ENCODE measurements at regions not wholly inside any gene's neighbourhood (a gene's known extent, or its start where the extent isn't known, plus 50 kb on each side); places are given as distances from the start of the nearest gene placed in this dataset.

DNA sequence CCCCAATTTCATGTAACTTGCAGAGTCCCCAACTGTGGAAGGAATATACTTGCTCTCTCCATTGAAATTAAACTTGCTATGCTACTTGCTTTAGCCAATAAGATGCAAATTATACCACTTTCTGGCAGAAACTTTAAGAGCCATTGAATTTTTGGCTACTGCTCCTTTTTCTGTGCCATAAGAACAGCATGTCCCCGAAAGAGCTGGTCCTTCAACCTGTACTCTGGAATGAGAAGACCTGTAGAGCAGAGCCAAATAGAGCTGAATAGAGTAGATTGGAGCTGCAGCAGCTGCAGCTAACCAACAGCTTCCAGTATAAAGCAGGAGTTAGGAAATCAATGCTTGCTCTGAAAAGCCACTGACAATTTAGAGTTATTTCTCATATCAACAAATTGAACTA, 472.3 kb upstream of the B3GALT2 start:
- no TSS peak for BruUV-seq (replicated peaks)
- WGBS (ENCODE audit: insufficient coverage, insufficient replicate concordance, low lambda C conversion rate, missing lambda C conversion rate) = 0% methylated on average over 1 of the region's 1 CpG
- Histone ChIP-seq H3K9ac (ENCODE audit: control insufficient read depth, insufficient read depth, low read length) (no peak overlapping the region), H3K4me2 (ENCODE audit: control insufficient read depth, insufficient read depth) (no peak overlapping the region), H3K27me3 (replicated peaks in 1 of 2; ENCODE audit: control insufficient read depth in 2 of 2, insufficient read depth in 2 of 2, low read length in 1 of 2) (no peaks in the 10 kb centered on the region), H2AFZ (ENCODE audit: control insufficient read depth, low read depth, low read length) (no peak overlapping the region), H4K20me1 (ENCODE audit: control insufficient read depth, insufficient read depth) (no peaks in the 10 kb centered on the region), H3K79me2 (ENCODE audit: control insufficient read depth, insufficient read depth, low read length) (no peaks in the 10 kb centered on the region), H3K27ac (ENCODE audit: control insufficient read depth, insufficient read depth) (no peak overlapping the region), H3K36me3 (ENCODE audit: control insufficient read depth in 2 of 2, insufficient read depth in 2 of 2, low read length in 1 of 2) (no peaks in the 10 kb centered on the region), H3K4me3 (no peak overlapping the region), H3K4me1 (ENCODE audit: control insufficient read depth, insufficient read depth, low read length) (no peaks in the 10 kb centered on the region), H3K9me3 (replicated peaks; ENCODE audit: control insufficient read depth, insufficient read depth, low read length) (no peaks in the 10 kb centered on the region)
- CTCF ChIA-PET = no interaction called here
- no peak for FAIRE-seq
- in situ Hi-C loops (cut with MboI) (no loop called here), intact Hi-C loops (cut with micrococcal nuclease; ENCODE audit: unreplicated experiment) (no loop called here)
- no peak for ATAC-seq
- SMC1A ChIA-PET (ENCODE audit: uncharacterized antibody, unreplicated experiment) = no interaction called here
- RAD21 ChIA-PET (ENCODE audit: unreplicated experiment) = no interaction called here
- POLR2A ChIA-PET = no interaction called here
- no peak for DNase-seq (ENCODE audit: low read depth, low spot score)
- TF ChIP-seq CREM (IDR thresholded peaks at IDR 0.05; ENCODE audit: low read depth) (no peak), TCF12 (IDR thresholded peaks at IDR 0.05; ENCODE audit: low read depth, low read length) (no peak), SUZ12 (IDR thresholded peaks at IDR 0.05; ENCODE audit: unreplicated experiment) (no peak), RAD21 (IDR thresholded peaks at IDR 0.05; ENCODE audit: insufficient read depth, low read depth, low read length) (no peak), KDM1A (IDR thresholded peaks at IDR 0.05; ENCODE audit: borderline replicate concordance) (no peak), MYC (IDR thresholded peaks at IDR 0.05; ENCODE audit: insufficient read depth, insufficient read length, insufficient replicate concordance, low read length, severe bottlenecking) (no peak), CBFB (IDR thresholded peaks at IDR 0.05; ENCODE audit: low read depth) (no peak), SIN3A (IDR thresholded peaks at IDR 0.05; ENCODE audit: low read depth, low read length) (no peak), ZNF207 (IDR thresholded peaks at IDR 0.05; ENCODE audit: borderline replicate concordance) (no peak), MTA2 (IDR thresholded peaks at IDR 0.05; ENCODE audit: low read depth) (no peak), CREB1 (IDR thresholded peaks at IDR 0.05; ENCODE audit: low read depth) (no peak), SP1 (IDR thresholded peaks at IDR 0.05; ENCODE audit: low read depth, low read length) (no peak), MEF2B (IDR thresholded peaks at IDR 0.05; ENCODE audit: partially characterized antibody, poor library complexity, severe bottlenecking) (no peak)
- TF ChIP-seq, protein P1, sequence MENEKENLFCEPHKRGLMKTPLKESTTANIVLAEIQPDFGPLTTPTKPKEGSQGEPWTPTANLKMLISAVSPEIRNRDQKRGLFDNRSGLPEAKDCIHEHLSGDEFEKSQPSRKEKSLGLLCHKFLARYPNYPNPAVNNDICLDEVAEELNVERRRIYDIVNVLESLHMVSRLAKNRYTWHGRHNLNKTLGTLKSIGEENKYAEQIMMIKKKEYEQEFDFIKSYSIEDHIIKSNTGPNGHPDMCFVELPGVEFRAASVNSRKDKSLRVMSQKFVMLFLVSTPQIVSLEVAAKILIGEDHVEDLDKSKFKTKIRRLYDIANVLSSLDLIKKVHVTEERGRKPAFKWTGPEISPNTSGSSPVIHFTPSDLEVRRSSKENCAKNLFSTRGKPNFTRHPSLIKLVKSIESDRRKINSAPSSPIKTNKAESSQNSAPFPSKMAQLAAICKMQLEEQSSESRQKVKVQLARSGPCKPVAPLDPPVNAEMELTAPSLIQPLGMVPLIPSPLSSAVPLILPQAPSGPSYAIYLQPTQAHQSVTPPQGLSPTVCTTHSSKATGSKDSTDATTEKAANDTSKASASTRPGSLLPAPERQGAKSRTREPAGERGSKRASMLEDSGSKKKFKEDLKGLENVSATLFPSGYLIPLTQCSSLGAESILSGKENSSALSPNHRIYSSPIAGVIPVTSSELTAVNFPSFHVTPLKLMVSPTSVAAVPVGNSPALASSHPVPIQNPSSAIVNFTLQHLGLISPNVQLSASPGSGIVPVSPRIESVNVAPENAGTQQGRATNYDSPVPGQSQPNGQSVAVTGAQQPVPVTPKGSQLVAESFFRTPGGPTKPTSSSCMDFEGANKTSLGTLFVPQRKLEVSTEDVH (IDR thresholded peaks at IDR 0.05; ENCODE audit: low read depth, partially characterized antibody) = no peak
- TF ChIP-seq, protein P2, sequence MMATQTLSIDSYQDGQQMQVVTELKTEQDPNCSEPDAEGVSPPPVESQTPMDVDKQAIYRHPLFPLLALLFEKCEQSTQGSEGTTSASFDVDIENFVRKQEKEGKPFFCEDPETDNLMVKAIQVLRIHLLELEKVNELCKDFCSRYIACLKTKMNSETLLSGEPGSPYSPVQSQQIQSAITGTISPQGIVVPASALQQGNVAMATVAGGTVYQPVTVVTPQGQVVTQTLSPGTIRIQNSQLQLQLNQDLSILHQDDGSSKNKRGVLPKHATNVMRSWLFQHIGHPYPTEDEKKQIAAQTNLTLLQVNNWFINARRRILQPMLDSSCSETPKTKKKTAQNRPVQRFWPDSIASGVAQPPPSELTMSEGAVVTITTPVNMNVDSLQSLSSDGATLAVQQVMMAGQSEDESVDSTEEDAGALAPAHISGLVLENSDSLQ (IDR thresholded peaks at IDR 0.05) = no peak
- TF ChIP-seq, protein P3, sequence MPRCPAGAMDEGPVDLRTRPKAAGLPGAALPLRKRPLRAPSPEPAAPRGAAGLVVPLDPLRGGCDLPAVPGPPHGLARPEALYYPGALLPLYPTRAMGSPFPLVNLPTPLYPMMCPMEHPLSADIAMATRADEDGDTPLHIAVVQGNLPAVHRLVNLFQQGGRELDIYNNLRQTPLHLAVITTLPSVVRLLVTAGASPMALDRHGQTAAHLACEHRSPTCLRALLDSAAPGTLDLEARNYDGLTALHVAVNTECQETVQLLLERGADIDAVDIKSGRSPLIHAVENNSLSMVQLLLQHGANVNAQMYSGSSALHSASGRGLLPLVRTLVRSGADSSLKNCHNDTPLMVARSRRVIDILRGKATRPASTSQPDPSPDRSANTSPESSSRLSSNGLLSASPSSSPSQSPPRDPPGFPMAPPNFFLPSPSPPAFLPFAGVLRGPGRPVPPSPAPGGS (IDR thresholded peaks at IDR 0.05; ENCODE audit: borderline replicate concordance, insufficient read depth, low read depth, low read length, poor library complexity, severe bottlenecking) = no peak
